ENCODE measurements at regions not wholly inside any gene's neighbourhood (a gene's known extent, or its start where the extent isn't known, plus 50 kb on each side); places are given as distances from the start of the nearest gene placed in this dataset.

GRCh38 chr6:76790045-76790796, 673.1 kb downstream of the HTR1B start:
- 75% methylated on average over 4 of the region's 4 CpGs for WGBS (ENCODE audit: low lambda C conversion rate, missing lambda C conversion rate)
- Histone ChIP-seq H3K9me3 (ENCODE audit: low read depth) (no peaks in the 10 kb centered on the region), H3K4me2 (peak overlapping the region; percentile 47), H3K36me3 (replicated peaks; ENCODE audit: insufficient read depth, low read depth) (no peaks in the 10 kb centered on the region), H3K4me1 (ENCODE audit: insufficient read depth) (peaks cover 7% of the 10 kb centered on the region), H3K79me2 (no peaks in the 10 kb centered on the region), H3K9me2 (replicated peaks; ENCODE audit: insufficient read depth) (no peaks in the 10 kb centered on the region), H4K20me1 (ENCODE audit: insufficient read depth, poor library complexity, severe bottlenecking) (no peaks in the 10 kb centered on the region), H3K4me3 (no peak overlapping the region), H3K27ac (peak overlapping the region; percentile 77), H2AFZ (peak overlapping the region; percentile 33), H3K27me3 (no peaks in the 10 kb centered on the region)
- TF ChIP-seq EZH2phosphoT487 (IDR thresholded peaks at IDR 0.05; ENCODE audit: low read depth, severe bottlenecking, unreplicated experiment) (no peak), CTCF (IDR thresholded peaks at IDR 0.05; ENCODE audit: poor library complexity) (no peak), EZH2 (IDR thresholded peaks at IDR 0.05; ENCODE audit: borderline replicate concordance) (no peak)
- DNase-seq (ENCODE audit: low spot score) = peak; percentile 42

- H3K27ac ChIP-seq = peak overlapping the region; percentile 77
- H4K20me1 ChIP-seq (ENCODE audit: insufficient read depth, poor library complexity, severe bottlenecking) = no peaks in the 10 kb centered on the region
- no peaks in the 10 kb centered on the region for H3K36me3 ChIP-seq (replicated peaks; ENCODE audit: insufficient read depth, low read depth)
- no peak overlapping the region for H3K4me3 ChIP-seq
- H3K4me1 ChIP-seq (ENCODE audit: insufficient read depth) = peaks cover 7% of the 10 kb centered on the region
- TF ChIP-seq EZH2 (IDR thresholded peaks at IDR 0.05; ENCODE audit: borderline replicate concordance) (no peak), CTCF (IDR thresholded peaks at IDR 0.05; ENCODE audit: poor library complexity) (no peak), EZH2phosphoT487 (IDR thresholded peaks at IDR 0.05; ENCODE audit: low read depth, severe bottlenecking, unreplicated experiment) (no peak)
- H3K9me2 ChIP-seq (replicated peaks; ENCODE audit: insufficient read depth) = no peaks in the 10 kb centered on the region
- H3K4me2 ChIP-seq = peak overlapping the region; percentile 47
- 87% methylated on average over 3 of the region's 3 CpGs for WGBS (ENCODE audit: low lambda C conversion rate, missing lambda C conversion rate)
- DNase-seq (ENCODE audit: low spot score) = no peak
- no peaks in the 10 kb centered on the region for H3K9me3 ChIP-seq (ENCODE audit: low read depth)
- H2AFZ ChIP-seq = peak overlapping the region; percentile 33
- H3K27me3 ChIP-seq = no peaks in the 10 kb centered on the region
- no peaks in the 10 kb centered on the region for H3K79me2 ChIP-seq
Observed at GRCh38 chr6:76789580-76789979, 673.7 kb downstream of the HTR1B start.

- H3K4me3 ChIP-seq = no peak overlapping the region
- no peak overlapping the region for H2AFZ ChIP-seq
- no peaks in the 10 kb centered on the region for H3K9me2 ChIP-seq (replicated peaks; ENCODE audit: insufficient read depth)
- H3K36me3 ChIP-seq (replicated peaks; ENCODE audit: insufficient read depth, low read depth) = no peaks in the 10 kb centered on the region
- no peaks in the 10 kb centered on the region for H4K20me1 ChIP-seq (ENCODE audit: insufficient read depth, poor library complexity, severe bottlenecking)
- peaks cover 7% of the 10 kb centered on the region for H3K4me1 ChIP-seq (ENCODE audit: insufficient read depth)
- no peaks in the 10 kb centered on the region for H3K79me2 ChIP-seq
- H3K4me2 ChIP-seq = no peak overlapping the region
- TF ChIP-seq EZH2 (IDR thresholded peaks at IDR 0.05; ENCODE audit: borderline replicate concordance) (no peak), CTCF (IDR thresholded peaks at IDR 0.05; ENCODE audit: poor library complexity) (no peak), EZH2phosphoT487 (IDR thresholded peaks at IDR 0.05; ENCODE audit: low read depth, severe bottlenecking, unreplicated experiment) (no peak)
- H3K9me3 ChIP-seq (ENCODE audit: low read depth) = no peaks in the 10 kb centered on the region
- no peaks in the 10 kb centered on the region for H3K27me3 ChIP-seq
- no peak overlapping the region for H3K27ac ChIP-seq
- DNase-seq (ENCODE audit: low spot score) = no peak
Observed at GRCh38 chr6:76788155-76788554, 675.1 kb downstream of the HTR1B start.

Data from hepatocyte (in vitro differentiated cells).